ENCODE measurements at regions not wholly inside any gene's neighbourhood (a gene's known extent, or its start where the extent isn't known, plus 50 kb on each side); places are given as distances from the start of the nearest gene placed in this dataset.
"Not testable (repeated sequence)": the region's sequence is repeated elsewhere in the genome, so short reads cannot be mapped to it uniquely, and the experiment has no call there.

DNA sequence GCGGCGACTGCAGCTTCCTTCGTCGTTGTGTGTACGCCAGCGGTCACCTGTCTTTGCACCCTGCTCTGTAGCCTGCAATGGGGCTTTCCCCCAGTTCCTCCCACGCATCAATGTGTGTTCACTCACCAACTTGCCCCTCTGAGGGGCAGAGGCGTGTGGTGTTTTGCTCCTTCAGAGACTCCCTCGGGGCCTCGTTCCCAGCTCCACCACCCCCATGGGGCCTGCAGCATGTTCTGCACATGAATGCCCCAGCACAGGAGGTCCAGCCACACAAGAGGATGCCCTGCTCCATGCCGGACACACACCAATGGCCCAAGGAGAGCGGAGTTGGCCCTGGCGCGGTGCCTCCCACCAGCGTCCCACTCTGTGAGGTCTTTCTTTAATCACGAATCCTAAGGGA lies 196.8 kb downstream of the BANP start:
- not testable (repeated sequence) for DNase-seq (ENCODE audit: low read depth)

DNA sequence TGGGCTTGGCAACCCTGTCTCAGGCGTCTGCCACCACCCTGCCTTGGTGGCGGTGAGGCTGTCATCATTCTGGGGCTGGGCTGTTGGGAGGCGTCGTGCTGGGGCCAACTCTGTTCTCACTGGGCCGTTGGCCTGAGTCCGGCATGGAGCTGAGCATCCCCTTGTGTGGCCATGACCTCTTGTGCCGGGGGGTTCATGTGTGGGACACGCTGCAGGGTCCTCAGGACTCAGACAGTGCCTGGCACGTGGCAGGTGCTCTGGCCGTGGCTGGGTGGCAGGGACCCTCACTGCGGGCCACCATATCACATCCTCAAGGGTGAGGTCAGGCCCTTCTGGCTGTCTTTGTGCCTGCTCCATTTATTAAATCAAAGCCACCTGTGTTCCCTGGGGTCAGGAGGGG lies 197.4 kb downstream of the BANP start:
- DNase-seq (ENCODE audit: low read depth), result not testable (repeated sequence)

DNA sequence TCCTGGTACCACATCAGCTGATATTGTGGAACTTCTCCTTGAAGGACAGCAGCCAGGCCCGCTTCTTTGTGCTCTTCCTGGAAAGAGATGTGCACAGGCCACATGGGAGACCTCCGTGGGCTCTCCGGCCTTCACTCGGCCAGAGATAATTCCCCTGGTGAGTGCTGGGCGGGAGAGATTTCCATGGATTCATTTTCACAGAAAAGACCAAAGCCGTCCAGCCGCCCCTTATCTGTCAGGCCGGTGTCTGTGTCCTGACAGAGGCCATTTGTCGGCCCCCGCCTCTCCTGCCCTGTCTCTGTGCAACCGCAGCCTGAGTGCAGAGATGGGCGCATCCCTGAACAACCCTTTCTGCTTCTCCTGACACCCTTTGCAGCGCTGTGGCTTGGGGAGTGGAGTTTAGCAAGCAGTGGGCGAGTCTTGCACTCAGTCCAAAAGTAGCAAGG lies 197.9 kb downstream of the BANP start:
- not testable (repeated sequence) for DNase-seq (ENCODE audit: low read depth)

- not testable (repeated sequence) for DNase-seq (ENCODE audit: low read depth)
Observed at GRCh38 chr16:88149663-88150062, 198.4 kb downstream of the BANP start.

DNA sequence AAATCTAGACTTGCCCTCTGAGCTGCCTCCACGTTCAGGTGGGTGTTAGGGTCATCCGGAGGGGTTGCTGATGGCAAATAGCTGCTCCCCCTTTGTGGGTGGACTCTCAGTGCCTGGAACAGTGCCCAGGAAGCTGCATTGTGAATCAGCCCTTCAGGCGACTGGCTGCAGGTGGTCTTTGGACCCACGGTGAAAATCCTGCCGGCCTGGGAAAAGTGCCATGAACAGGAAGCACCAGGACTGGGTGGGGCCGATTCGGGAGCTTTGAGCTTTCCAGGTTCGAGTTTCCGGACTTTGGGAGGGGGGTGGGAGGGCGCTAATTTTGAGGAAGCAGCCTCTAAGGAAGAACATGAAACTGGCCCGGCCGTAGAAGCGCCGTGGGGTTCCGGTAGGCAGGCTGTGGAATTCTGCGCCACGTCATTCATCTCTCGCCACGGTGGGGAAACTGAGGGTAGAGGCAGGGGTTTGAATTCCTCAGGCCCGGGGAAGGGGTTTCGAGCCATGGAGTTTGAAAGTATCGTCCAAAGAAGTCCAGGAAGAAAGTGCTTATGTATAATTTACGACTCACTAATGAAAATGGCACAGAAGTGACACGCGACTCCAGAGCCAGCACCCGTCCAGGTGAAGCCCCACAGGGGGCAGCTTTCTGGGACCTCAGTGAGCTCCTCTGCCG lies 199.4 kb downstream of the BANP start:
- not testable (repeated sequence) for DNase-seq (ENCODE audit: low read depth)

- DNase-seq (ENCODE audit: low read depth), result not testable (repeated sequence)
Observed at GRCh38 chr16:88151129-88151499, 199.9 kb downstream of the BANP start.

DNA sequence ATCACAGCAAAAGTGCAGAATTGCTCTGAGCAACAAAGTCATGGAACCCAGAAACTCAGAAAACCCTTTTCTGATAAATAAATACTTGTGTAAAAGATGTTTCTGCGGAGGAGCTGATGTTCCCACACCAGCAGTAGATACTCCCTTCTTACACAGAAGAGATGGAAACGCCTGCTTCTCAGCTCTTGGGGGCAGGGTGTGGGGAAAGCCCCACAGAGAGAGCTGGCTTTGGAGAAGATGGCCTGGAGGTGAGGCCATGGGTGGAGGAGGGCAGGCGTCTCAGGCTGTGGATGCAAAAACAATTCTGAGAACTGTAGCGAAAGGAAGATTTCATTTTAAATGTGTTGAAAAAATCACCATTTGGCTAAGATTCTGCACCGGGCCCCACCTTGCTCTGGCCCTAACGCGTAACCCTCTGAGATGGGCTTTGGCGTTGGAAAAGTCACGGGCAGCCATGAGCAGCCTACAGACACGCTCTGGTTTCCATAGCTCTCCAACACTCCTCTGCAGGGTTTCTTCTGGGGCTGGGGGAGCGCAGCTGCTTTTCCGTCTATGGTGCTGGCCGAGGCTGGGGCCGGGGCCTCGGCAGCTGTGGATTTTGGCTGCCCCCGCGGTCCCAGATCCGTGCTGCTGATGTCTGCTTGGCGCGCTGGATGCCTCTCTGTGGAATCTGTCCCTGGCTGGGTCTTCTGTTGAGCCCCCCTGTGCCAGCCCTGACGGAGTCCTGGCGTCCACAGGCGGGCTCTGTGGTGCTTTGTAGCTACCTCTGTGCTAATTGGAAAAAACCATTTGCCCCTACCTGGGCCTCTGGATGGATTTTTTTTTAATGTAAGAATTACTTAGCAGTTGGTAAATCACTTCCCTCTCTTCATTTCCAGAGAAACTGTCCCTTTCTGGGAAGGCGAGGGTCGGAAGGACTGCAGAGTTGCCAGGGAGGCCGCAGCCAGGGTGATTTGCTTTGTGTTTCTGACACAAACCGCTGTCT lies 200.9 kb downstream of the BANP start:
- DNase-seq (ENCODE audit: low read depth), result not testable (repeated sequence)

GRCh38 chr16:88152879-88153278 lies 201.6 kb downstream of the BANP start:
- not testable (repeated sequence) for DNase-seq (ENCODE audit: low read depth)

- DNase-seq (ENCODE audit: low read depth), result not testable (repeated sequence)
Observed at GRCh38 chr16:88153516-88153915, 202.3 kb downstream of the BANP start.

DNA sequence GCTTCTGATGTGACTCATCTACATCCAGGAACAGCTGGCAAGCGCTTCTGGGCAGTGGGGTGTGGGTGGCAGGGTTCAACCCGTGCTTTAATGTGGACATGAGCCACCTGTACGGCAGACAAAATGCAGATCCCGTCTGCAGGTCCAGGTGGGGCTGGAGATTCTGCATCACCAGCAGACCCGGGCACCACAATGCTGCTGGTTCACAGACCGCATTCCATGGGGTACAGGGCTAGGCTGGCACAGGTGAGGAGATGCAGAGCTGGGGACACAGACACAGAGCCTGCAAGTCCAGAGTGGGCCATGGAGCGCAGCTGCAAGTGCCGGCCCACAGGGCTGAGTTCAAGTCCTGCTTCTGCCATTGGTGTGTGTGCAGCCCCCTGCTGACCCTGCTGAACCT lies 203.7 kb downstream of the BANP start:
- not testable (repeated sequence) for DNase-seq (ENCODE audit: low read depth)

- not testable (repeated sequence) for DNase-seq (ENCODE audit: low read depth)
Observed at GRCh38 chr16:88155681-88156080, 204.4 kb downstream of the BANP start.

DNA sequence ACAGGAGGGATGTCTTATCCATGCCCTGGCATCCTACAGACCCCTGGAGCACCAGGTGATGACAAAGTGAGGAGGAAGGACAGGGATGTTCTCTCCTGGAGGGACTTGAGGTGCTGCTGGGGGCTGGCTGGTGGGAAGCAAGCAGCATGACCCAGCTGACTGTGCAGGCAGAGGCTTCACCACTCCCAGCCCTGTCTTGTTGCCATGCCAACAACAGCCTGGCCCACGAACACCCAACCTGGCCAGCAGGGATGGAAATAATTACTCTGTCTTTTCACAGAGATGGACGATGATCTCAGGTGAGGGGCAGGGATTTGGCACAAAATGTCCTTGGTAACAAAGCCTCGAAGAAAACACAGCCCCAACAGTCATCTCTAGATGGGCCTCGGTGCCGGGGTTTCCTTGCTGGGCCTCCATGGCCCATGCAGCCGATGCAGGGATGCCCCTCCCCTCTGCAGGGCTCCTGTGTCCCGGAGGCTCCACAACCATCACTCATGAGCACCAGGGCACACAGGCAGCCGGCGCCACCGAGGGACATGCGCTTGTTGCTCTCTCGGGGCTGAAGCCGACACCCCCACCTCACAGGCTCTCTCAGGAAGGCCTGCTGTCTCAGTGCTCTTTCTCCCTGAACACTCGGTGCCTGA lies 205.5 kb downstream of the BANP start:
- not testable (repeated sequence) for DNase-seq (ENCODE audit: low read depth)

- not testable (repeated sequence) for DNase-seq (ENCODE audit: low read depth)
Observed at GRCh38 chr16:88157686-88158085, 206.5 kb downstream of the BANP start.

DNA sequence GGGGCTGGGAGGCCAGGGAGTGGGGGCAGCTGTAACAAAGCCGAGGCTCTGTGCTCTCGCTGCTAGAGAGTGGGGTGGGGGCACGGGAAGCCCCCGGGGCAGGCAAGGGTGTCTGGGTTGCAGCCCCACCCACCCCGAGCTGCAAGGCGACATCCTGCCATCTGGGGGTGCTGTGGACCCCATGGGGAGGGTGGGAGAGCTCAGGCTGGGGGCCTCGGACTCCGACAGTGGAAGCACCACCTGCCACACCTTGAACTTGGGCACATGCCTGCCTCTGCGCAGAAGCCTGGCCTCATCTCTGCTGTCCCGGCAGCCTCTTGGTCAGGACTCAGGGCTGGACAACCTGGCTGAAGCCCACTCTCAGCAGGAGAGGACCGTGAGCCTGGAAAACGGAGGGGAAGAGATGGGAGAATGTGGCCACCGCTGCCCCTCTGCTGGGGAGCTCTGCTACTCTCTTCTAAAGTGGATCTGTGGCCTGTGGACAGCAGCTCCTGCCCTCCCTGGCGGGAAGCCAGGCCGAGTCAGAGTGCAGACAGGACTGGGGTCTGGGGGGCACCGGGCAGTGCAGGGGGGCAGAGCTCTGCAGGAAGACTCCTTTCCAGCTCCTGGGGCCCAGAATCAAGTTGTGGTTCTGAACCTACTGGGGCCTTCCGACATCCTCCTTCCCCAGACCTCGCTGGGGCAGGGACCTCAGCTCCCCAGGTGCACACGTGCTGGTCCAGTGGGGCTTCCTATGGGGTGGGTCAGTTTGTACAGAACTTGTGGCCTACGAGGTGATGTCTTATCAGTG lies 207.2 kb downstream of the BANP start:
- DNase-seq (ENCODE audit: low read depth), result not testable (repeated sequence)

- not testable (repeated sequence) for DNase-seq (ENCODE audit: low read depth)
Observed at GRCh38 chr16:88159046-88159896, 208.0 kb downstream of the BANP start.

DNA sequence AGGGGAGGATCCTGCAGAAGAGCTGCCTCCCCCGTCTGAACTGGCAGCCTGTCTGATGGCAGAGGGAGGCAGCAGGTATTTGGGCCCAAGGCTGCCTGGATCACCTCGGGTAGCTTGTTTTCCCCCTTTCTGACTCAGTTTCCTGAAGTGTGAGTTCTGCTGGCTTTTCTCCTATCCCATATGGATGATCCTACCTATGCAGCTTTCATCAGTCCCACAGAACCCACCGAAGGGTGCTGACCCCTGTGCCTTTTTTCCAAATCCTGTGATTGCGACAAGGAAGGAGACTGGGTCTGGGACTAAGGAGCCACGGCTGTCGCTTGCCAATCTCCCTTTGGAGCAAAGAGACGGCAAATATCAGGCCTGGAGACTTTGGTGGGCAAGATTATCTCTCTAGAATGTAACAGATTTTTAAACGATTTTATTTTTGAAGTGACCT lies 208.7 kb downstream of the BANP start:
- DNase-seq (ENCODE audit: low read depth), result not testable (repeated sequence)

- DNase-seq (ENCODE audit: low read depth), result not testable (repeated sequence)
Observed at GRCh38 chr16:88161191-88161590, 210.0 kb downstream of the BANP start.

DNA sequence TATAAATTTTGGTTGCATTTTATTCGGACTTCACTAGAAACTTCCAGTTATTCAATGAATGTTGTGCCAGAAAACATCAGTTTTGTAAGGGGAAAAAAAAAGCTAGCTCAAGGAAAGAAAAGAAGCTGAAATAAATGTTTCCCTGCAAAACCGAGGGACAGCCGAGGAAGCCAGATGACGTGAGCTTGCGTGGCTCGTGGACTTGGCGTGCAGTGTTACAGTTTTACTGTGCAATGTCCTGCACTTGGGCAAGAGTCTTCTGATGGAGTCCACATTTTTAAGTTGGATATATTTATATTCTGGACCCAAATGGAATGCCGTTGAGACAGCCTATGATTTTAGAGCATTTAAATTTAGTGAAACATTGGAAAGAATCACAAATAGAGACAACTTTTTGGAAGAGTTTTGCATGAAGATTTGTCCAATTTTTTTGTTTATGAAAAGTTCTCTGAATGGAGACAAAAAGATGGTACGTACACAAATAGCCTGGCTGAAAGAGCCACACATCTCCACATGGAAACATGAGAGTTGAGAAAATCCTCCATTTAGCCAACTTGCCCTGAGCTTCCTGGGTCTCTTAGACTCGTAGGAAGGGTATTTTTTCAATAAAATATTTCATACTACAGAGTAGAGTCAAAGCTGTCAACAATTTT lies 210.5 kb downstream of the BANP start:
- not testable (repeated sequence) for DNase-seq (ENCODE audit: low read depth)

DNA sequence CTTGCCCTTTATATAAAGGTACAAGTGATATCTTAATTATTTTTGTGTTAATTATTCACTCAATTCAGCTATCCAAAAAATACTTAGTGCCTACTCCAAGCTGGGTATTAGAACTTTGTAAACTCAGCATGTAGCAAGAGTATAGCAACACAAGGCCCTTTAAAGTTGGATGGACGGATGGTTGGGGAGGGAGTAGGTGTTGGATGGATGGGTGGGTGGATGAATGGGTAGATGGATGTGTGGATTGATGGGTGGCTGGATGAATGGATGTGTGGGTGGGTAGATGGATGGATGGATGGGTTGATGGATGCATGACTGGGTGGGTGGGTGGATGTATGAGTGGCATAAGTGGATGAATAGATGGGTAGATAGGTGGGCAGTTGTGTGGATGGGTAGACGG lies 211.5 kb downstream of the BANP start:
- DNase-seq (ENCODE audit: low read depth), result not testable (repeated sequence)

Measured in non-pigmented ciliary epithelial cell (primary cell).